Esophagus muscularis mucosa (tissue), 4 donors: ENCODE measurements at regions not wholly inside any gene's neighbourhood (a gene's known extent, or its start where the extent isn't known, plus 50 kb on each side); places are given as distances from the start of the nearest gene placed in this dataset.

Experiments
- DNase-seq: peaks from one replicate; pipeline ENCODE4 v3.0.0-alpha.2; 2017; ENCODE audit errors: extremely low spot score
- H3K27ac ChIP-seq, 4 donors: fragments of 200-600 bp; sonication (generic); replicated peaks in 1 of 4; 1 replicate in 3 of 4; 2 replicates in 1 of 4; pipeline ENCODE4 v1.5.1; 2016 to 2019; ENCODE audit warnings: mild to moderate bottlenecking in 1 of 4
- H3K27me3 ChIP-seq, 4 donors: fragments of 200-600 bp; sonication (generic); one replicate each; pipeline versions ENCODE4 v1.5.1 to v1.6.0; 2016 to 2019
- H3K36me3 ChIP-seq, 4 donors: fragments of 200-600 bp; sonication (generic); one replicate each; pipeline ENCODE4 v1.5.1; 2016 to 2019
- H3K4me1 ChIP-seq, 4 donors: fragments of 200-600 bp; sonication (generic); one replicate each; pipeline ENCODE4 v1.5.1; 2016 to 2019
- H3K4me3 ChIP-seq, 4 donors: fragments of 200-600 bp; sonication (generic); 1 replicate in 2 of 4; 2 replicates in 2 of 4; pipeline ENCODE4 v1.5.1; 2016 to 2019; ENCODE audit warnings: mild to moderate bottlenecking in 4 of 4, moderate library complexity in 1 of 4
- H3K9me3 ChIP-seq, 4 donors: fragments of 200-600 bp; sonication (generic); 1 replicate in 3 of 4; 2 replicates in 1 of 4; pipeline ENCODE4 v1.5.1; 2016 to 2019
- CTCF ChIP-seq, 3 experiments: fragments of 200-600 bp in 2 of 3; fragments of 450-650 bp in 1 of 3; sonication (generic) in 2 of 3; IDR thresholded peaks; one replicate each; pipeline ENCODE4 v1.5.1; 2017 to 2019; ENCODE audit warnings: antibody characterized with exemption in 3 of 3, mild to moderate bottlenecking in 2 of 3, moderate library complexity in 1 of 3
- EP300 ChIP-seq: sonication (generic); formaldehyde crosslinking; IDR thresholded peaks from one replicate; pipeline ENCODE4 v1.6.1; 2017; ENCODE audit warnings: antibody characterized with exemption
- POLR2A ChIP-seq: fragments of 450-650 bp; IDR thresholded peaks from one replicate; pipeline ENCODE4 v1.6.1; 2017; ENCODE audit warnings: antibody characterized with exemption, moderate library complexity, mild to moderate bottlenecking, low read depth
- POLR2AphosphoS5 ChIP-seq, 2 donors: sonication (generic); formaldehyde crosslinking; IDR thresholded peaks; one replicate each; pipeline ENCODE4 v1.6.1; 2017; ENCODE audit warnings: antibody characterized with exemption in 2 of 2
- WGBS: methylation state at CpG from one replicate; pipeline ENCODE4 v1.1.5; 2018; 5-methylcytosine and 5-hydroxymethylcytosine counted together
- intact Hi-C: fragments of 100-400 bp; cut with DNase I; formaldehyde crosslinking; loops from one replicate; pipeline ENCODE4 v1.15.1; 2023

- TF ChIP-seq POLR2AphosphoS5 (IDR thresholded peaks at IDR 0.05) (no peak), POLR2A (no peak), EP300 (no peak), CTCF (IDR thresholded peaks at IDR 0.05) (no peak)
- intact Hi-C loops = no loop called here
- Histone ChIP-seq H3K4me1 (no peaks in the 10 kb centered on the region), H3K27ac (no peak overlapping the region), H3K9me3 (no peaks in the 10 kb centered on the region), H3K27me3 (no peaks in the 10 kb centered on the region), H3K36me3 (no peaks in the 10 kb centered on the region), H3K4me3 (no peak overlapping the region)
- DNase-seq = no peak
- WGBS = 83% methylated on average over 11 of the region's 11 CpGs
These were observed 335.5 kb downstream of the KCNS3 start for GRCh38 chr2:18213986-18214385.

- Histone ChIP-seq H3K27me3 (no peaks in the 10 kb centered on the region), H3K4me1 (no peaks in the 10 kb centered on the region), H3K36me3 (no peaks in the 10 kb centered on the region), H3K9me3 (no peaks in the 10 kb centered on the region), H3K27ac (no peak overlapping the region), H3K4me3 (no peak overlapping the region)
- WGBS = 49% methylated on average over 4 of the region's 4 CpGs
- DNase-seq = no peak
- intact Hi-C loops = no loop called here
- TF ChIP-seq POLR2A (no peak), EP300 (no peak), CTCF (IDR thresholded peaks at IDR 0.05) (no peak), POLR2AphosphoS5 (IDR thresholded peaks at IDR 0.05) (no peak)
These were observed 331.6 kb downstream of the KCNS3 start for GRCh38 chr2:18209934-18210639.

GRCh38 chr2:18208956-18209355 is 330.5 kb downstream of the KCNS3 start:
- TF ChIP-seq POLR2A (no peak), CTCF (IDR thresholded peaks at IDR 0.05) (no peak), POLR2AphosphoS5 (IDR thresholded peaks at IDR 0.05) (no peak), EP300 (no peak)
- Histone ChIP-seq H3K4me3 (no peak overlapping the region), H3K27me3 (no peaks in the 10 kb centered on the region), H3K9me3 (no peaks in the 10 kb centered on the region), H3K4me1 (no peaks in the 10 kb centered on the region), H3K27ac (no peak overlapping the region), H3K36me3 (no peaks in the 10 kb centered on the region)
- no peak for DNase-seq
- 57% methylated on average over 1 of the region's 1 CpG for WGBS
- intact Hi-C loops = no loop called here

- H3K36me3 ChIP-seq = no peaks in the 10 kb centered on the region
- no peaks in the 10 kb centered on the region for H3K9me3 ChIP-seq
- no peak for TF ChIP-seq POLR2A
- no peak for TF ChIP-seq CTCF (IDR thresholded peaks at IDR 0.05)
- TF ChIP-seq POLR2AphosphoS5 (IDR thresholded peaks at IDR 0.05) = no peak
- no peak for TF ChIP-seq EP300
- H3K4me3 ChIP-seq = no peak overlapping the region
- intact Hi-C loops = no loop called here
- H3K4me1 ChIP-seq = no peaks in the 10 kb centered on the region
- WGBS = 85% methylated on average over 1 of the region's 1 CpG
- no peak for DNase-seq
- H3K27ac ChIP-seq = no peak overlapping the region
- no peaks in the 10 kb centered on the region for H3K27me3 ChIP-seq
These were observed 322.3 kb downstream of the KCNS3 start for GRCh38 chr2:18200771-18201170.

- TF ChIP-seq EP300 (no peak), POLR2AphosphoS5 (IDR thresholded peaks at IDR 0.05) (no peak), POLR2A (no peak), CTCF (IDR thresholded peaks at IDR 0.05) (no peak)
- DNase-seq = no peak
- H3K27me3 ChIP-seq = no peaks in the 10 kb centered on the region
- H3K27ac ChIP-seq = no peak overlapping the region
- H3K4me1 ChIP-seq = no peaks in the 10 kb centered on the region
- H3K4me3 ChIP-seq = no peak overlapping the region
- intact Hi-C loops = no loop called here
- WGBS = 85% methylated on average over 2 of the region's 2 CpGs
- no peaks in the 10 kb centered on the region for H3K9me3 ChIP-seq
- H3K36me3 ChIP-seq = no peaks in the 10 kb centered on the region
These were observed 320.2 kb downstream of the KCNS3 start for GRCh38 chr2:18198677-18199076.
